Erythroblast (primary cell): ENCODE measurements at regions not wholly inside any gene's neighbourhood (a gene's known extent, or its start where the extent isn't known, plus 50 kb on each side); places are given as distances from the start of the nearest gene placed in this dataset.
A peak's percentile ranks its signal among the peaks of the same experiment; 100 is the strongest.
"Not testable (repeated sequence)": the region's sequence is repeated elsewhere in the genome, so short reads cannot be mapped to it uniquely, and the experiment has no call there.

Experiments used
- DNase-seq, 2 experiments: peaks; one replicate each; lab custom pipeline; 2025; lab: John Stamatoyannopoulos, UW
- GATA1 ChIP-seq: IDR thresholded peaks from 2 replicates; pipeline ENCODE4 v1.6.1; 2011; ENCODE audit warnings: low read depth, mild to moderate bottlenecking, control low read depth, low read length, moderate library complexity
- POLR2A ChIP-seq: IDR thresholded peaks from 2 replicates; pipeline ENCODE4 v1.6.1; 2011; ENCODE audit warnings: mild to moderate bottlenecking, low read length

DNA sequence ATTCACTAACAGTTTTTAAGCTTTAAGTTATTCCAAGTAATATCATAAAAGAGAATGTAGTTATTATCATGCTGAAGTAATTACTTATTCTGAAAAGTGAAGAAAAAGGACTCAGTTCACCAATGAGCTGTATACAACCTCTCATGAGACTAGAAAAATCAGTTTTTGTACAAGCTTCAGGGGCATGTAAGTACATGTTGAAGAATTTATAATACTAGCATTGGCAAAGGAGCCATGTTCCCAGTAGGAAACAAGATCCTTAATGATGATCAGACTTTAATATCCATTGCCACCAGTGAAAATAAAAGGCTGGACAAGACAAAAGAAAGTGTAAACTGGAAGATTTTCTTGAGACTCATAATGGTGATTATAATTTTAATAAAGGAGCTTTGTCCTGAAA, 532.8 kb downstream of the PLOD2 start:
- DNase-seq = no peak
- no peak for TF ChIP-seq POLR2A
- TF ChIP-seq GATA1 = no peak

DNA sequence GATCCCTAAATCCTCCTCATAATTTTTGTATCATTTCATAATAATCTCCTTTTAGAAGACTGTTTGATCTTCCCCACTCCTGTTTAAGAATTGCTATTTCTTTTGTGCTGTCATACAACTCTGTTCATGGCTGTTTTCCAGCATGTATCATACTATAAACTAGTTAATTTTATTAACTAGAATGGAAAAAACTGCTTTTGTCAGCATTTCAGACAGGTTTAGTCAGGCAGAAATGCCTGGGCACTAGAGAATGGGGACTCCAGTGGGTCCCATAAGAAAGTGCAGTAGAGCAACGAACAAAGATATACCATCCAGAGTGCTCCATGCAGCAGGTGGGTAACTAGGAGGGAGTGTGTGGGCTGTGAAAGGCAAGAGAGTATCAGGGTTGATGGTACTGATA, 523.9 kb downstream of the PLOD2 start:
- no peak for DNase-seq
- TF ChIP-seq POLR2A = no peak
- TF ChIP-seq GATA1 = no peak

DNA sequence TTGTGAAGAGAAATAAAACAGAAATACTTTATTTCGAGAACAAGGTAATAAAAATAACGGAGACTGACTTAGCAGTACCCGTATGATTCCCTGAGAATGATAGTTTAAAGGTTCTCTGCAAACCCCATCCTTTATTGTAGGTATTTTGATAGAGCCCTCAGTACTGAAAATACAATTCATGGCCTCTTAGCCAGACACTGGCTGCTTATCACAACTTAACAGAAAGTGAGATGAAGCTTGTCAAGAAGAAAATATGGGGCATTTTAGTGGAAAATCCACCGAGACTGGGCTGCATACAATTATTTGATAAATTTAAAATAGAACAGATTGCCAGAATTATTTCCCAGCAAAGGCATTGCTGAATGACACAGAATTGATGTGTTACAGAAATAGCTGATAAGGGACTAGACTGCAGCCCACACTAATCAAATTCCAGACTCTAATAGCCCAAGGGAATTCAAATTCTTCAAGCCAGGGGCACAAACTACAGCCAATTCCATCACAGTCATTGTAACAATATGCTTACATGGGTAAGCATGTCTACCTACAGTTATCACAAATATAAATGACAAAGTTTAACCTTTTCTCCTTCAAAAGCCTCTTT, 521.9 kb downstream of the PLOD2 start:
- DNase-seq = no peak
- TF ChIP-seq POLR2A (no peak), GATA1 (no peak)

DNA sequence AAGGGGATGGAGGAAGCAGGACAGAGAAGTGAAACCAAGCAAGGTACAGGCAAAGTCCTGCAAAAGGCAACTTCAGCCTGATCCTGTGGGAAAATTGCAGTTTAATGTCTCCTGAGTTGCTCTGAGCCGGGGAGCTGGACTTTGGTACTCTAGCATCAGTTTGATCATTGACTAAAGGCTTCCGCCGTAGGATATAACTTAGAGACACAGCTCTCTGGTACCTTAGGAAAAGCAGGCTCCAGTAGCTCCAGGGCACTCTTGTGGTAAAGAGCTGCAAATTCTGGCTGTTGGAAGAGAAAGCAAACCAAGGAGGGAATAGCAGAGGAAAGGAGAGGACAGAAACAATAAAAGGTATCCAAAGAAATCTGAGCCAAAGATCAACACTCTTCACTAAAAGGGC, 521.1 kb downstream of the PLOD2 start:
- TF ChIP-seq GATA1 (no peak), POLR2A (no peak)
- DNase-seq = no peak

DNA sequence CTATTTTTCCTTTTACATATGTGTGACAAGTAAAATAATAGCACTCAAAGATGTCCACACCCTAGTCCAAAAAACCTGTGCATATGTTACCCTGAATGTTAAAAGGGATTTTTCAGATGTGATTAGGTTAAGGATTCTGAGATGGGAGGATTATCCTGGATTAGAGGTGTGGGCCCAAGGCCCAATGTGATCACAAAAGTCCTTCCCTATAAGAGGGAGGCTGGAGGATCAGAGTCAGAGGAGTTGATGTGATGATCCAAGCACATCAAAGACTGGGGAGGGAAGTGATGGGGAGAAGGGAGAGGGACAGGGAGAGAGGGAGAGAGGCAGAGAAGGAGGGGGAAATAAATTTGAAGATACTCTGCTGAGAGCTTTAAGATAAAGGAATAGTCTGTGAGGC, 512.6 kb downstream of the PLOD2 start:
- DNase-seq = no peak
- no peak for TF ChIP-seq POLR2A
- TF ChIP-seq GATA1 = no peak

DNA sequence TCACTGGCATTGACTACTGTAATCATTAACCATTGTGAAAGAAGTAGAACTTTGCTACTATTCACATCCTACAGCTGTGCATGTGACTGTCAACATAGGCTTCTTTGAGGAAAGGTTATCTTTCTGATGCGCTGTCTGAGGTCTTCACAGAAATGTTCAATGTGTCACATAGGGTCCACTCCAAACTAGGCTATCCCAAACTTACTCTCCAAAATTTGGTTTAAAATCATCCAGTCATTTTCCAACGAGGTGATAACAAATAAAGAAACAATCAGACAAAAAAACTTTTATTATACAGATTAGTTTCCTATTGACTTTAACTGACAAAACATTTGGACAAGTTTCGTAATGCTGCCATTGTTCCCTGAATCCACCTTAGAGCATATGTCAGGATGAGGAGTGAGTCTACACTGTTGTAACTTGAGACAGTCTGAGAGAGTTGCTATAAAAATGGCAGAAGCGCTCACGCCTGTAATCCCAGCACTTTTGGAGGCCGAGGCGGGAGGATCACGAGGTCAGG, 511.6 kb downstream of the PLOD2 start:
- DNase-seq = no peak
- TF ChIP-seq POLR2A (no peak), GATA1 (no peak)

DNA sequence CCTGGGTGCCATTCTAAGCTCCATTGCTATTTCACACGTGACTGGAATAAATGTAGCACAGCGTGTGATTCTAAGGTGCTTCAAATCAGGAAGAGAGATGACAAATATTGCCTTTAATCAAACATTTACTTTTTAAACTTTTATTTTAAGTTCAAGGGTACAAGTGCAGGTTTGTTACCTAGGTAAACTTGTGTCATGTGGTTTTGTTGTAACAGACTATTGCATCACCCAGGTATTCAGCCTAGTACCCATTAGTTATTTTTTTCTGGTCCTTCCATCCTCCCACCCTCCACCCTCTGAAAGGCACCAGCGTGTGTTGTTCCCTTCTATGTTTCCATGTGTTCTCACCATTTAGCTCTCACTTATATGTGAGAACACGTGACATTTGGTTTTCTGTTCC, 510.8 kb downstream of the PLOD2 start:
- TF ChIP-seq POLR2A (no peak), GATA1 (no peak)
- DNase-seq = no peak

DNA sequence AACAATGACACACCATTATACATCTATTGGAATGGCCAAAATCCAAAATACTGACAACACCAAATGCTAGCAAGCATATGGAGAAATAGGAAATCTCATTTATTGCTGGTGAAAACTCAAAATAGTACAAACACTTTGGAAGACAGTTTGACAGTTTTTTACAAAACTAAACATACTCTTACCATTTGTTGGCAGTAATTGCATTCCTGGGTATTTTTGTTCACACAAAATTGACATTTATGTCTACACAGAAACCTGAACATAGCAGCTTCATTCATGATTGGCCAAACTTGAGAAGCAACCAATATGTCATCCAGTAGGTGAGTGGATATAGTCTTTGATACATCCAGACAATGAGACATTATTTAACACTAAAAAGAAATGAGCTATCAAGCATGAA, 489.9 kb downstream of the PLOD2 start:
- TF ChIP-seq POLR2A (no peak), GATA1 (no peak)

DNA sequence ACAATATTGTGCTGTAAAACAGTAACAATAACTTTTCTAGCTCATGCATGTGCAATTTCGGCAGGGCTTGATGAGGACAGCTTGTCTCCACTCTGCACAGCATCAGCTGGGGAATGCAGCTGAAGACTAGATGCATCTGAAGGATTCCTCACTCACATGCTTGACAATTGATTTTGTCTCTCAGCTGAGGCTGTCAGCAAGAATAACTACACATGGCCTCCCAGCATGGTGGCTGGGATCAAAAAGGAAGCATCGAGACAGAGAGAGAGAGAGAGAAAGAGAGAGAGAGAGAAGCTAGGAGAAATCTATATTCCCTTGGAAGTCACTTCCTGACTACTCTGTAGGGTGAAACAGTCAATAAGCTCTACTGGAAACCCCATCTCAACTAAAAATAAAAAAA, 487.1 kb downstream of the PLOD2 start:
- no peak for DNase-seq
- no peak for TF ChIP-seq GATA1
- TF ChIP-seq POLR2A = no peak

More for the DNA sequence above, 489.9 kb downstream of the PLOD2 start:
- no peak for DNase-seq

DNA sequence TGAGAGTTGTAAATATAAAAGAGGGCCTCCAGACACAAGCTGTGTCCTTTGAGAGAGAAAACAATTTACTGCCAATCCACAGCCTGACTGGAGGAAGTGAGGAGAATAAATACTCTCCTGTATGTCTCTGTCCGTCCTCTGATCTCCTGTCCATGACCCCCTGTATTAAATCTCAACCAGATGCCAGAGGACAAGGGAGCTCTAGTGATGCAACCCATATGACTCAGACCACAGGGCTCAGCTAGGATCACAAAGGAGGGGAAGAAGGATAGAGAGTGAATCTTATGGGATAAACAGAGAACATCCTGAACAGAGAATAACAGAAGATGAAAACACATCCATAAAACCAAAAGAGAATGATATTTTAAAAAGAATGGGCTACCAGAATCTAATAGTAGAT, 482.6 kb downstream of the PLOD2 start:
- TF ChIP-seq GATA1 (no peak), POLR2A (no peak)
- DNase-seq = no peak

DNA sequence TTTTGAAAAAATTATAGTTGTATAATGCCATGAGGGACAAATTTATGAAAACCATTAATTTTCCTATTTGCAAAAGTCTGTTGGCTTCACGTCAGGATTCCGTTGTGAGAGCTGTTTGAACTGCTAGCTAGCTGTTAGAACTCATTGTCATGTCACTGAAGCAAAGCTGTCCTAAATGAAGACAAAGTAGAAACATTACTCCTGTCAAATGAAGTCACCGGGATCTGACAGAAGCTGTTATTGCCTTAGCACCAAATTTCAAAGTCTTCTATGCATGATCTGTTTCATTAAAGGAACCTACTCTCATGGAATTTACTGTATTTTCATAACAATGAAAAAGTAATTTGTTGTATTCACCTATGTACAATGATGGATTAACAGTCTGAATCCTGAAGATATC, 479.8 kb downstream of the PLOD2 start:
- no peak for DNase-seq
- TF ChIP-seq GATA1 = no peak
- no peak for TF ChIP-seq POLR2A

DNA sequence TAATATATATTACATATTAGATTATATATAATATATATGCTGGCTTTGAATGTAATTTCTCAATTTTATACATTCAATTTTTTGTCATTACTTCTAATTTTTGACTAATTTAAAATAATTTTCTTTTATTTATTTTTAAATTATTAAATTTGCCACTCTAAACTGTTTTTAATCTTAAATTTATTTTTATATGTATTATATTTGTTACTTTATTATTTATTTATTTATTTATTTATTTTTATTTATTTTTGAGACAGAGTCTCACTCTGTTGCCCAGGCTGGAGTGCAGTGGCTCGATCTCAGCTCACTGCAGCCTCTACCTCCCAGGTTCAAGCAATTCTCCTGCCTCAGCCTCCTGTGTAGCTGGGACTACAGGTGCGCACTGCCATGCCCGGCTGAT, 473.0 kb downstream of the PLOD2 start:
- not testable (repeated sequence) for DNase-seq

DNA sequence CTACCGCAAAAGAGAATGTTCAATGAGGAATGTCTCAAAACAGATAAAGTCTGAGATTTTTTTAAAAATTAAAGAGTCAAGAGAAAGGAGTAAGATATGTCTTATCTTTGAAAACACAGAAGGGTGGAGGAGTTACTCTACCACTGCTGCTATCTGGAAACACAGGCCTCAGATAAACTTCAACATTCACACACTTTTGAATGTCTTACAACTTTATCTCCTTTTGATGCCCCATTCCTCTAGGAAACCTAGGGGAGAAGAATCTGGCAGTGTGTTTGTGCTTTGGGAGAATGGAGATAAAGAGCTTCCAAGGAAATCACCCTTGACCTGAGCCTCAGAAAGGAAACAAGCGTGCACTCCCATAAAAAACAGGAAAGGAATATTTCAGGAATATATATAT, 468.2 kb downstream of the PLOD2 start:
- TF ChIP-seq POLR2A (no peak), GATA1 (no peak)
- DNase-seq = peak; percentile 57 to 88

DNA sequence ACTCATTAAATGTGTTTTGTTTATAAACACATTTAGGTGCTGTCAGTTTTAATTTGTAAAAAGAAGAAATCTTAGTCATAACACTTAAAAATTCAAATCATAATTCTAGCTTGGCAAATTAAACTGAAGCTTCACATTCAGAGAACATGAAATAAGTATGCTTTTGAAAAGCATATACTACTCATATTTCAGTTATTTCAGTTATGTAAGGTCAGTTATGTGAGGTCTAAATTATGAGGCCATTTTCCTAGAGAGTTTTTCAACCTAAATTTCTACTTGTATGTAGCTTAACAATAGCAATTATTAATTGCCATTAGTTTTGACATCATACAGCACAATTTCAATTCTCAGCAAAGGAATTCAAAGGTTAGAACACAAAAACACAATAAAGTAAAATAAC, 465.0 kb downstream of the PLOD2 start:
- DNase-seq = no peak
- TF ChIP-seq GATA1 = no peak
- TF ChIP-seq POLR2A = no peak

DNA sequence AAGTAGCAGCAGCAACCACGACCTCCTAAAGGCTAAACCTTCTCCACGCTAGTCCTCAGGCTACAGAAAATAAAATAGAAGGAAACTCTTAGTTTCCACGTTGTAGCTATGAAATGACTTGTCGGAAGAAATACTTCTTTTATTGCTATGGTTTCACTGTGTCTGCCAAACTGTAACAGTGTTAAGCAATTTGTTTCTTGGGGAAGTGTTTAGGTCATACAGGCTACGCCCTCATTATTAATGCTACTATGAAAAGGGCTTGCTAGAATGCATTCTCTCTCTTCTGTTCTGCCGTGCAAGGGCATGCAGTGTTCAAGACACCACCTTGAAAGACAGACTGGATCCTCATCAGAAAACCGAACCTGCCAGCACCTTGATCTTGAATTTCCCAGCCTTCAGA, 462.7 kb downstream of the PLOD2 start:
- TF ChIP-seq GATA1 = no peak
- no peak for TF ChIP-seq POLR2A
- no peak for DNase-seq

DNA sequence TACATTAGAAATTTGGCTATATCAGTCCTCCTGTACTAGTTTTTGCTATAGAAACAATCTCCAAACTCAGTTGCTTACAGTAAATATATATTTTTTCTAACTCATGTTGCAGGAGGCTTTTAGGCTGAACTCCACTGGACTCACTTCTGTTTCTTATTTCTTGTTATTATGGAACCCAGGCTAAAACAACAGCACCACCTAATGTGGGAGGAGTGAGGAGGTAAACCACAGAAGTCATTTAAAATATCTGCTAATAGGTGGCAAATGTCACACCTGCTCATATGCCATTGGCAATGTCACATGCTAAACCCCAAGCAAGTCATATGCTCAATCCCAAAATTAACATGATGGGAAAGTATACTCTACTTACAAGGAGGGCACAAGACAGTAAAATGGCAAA, 462.2 kb downstream of the PLOD2 start:
- DNase-seq = no peak
- no peak for TF ChIP-seq POLR2A
- TF ChIP-seq GATA1 = no peak
